ENCODE measurements at regions not wholly inside any gene's neighbourhood (a gene's known extent, or its start where the extent isn't known, plus 50 kb on each side); places are given as distances from the start of the nearest gene placed in this dataset.

GRCh38 chr5:152864991-152865390 lies 459.9 kb upstream of the NMUR2 start:
- DNase-seq (ENCODE audit: extremely low read depth, low read depth): no peak
- TF ChIP-seq CTCF (IDR thresholded peaks at IDR 0.05; ENCODE audit: low read depth, low read length): no peak

DNA sequence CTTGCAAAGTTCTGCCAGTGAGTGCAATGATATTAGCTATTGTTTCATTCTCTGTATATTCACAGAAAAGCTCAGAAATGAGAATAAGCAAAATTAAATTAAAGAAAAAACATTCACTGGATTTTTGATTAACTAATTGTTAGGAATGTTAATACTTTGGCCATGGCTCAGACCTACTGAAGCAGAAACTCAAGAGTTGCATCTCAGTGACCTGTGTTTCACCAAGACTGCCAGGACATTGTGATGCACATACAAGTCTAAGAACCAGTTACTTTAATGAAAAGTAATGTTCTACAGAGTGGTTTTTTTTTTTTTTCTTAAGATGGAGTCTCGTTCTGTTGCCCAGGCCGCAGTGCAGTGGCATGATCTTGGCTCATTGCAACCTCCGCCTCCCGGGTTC lies 464.9 kb upstream of the NMUR2 start:
- no peak for DNase-seq (ENCODE audit: extremely low read depth, low read depth)
- no peak for TF ChIP-seq CTCF (IDR thresholded peaks at IDR 0.05; ENCODE audit: low read depth, low read length)

DNA sequence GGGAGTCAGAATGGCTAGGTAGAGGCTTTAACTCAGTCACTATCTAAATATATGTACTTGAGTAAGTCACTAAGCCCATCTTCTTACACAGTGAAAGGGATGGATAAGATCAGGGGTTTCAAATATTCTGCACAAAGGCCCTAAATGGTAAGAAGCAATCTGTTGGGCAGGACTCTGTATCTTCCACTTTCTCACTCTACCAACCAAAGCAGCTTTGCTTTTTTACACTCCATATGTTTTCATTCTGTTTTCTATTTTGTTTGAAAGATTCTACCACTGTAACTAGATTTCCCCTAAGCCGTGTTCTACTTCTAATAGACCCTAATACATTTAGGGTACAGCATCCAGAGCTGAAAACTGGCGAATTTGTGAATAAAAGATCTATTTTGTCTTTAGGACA lies 477.5 kb upstream of the NMUR2 start:
- DNase-seq (ENCODE audit: extremely low read depth, low read depth): no peak
- TF ChIP-seq CTCF (IDR thresholded peaks at IDR 0.05; ENCODE audit: low read depth, low read length): no peak

DNA sequence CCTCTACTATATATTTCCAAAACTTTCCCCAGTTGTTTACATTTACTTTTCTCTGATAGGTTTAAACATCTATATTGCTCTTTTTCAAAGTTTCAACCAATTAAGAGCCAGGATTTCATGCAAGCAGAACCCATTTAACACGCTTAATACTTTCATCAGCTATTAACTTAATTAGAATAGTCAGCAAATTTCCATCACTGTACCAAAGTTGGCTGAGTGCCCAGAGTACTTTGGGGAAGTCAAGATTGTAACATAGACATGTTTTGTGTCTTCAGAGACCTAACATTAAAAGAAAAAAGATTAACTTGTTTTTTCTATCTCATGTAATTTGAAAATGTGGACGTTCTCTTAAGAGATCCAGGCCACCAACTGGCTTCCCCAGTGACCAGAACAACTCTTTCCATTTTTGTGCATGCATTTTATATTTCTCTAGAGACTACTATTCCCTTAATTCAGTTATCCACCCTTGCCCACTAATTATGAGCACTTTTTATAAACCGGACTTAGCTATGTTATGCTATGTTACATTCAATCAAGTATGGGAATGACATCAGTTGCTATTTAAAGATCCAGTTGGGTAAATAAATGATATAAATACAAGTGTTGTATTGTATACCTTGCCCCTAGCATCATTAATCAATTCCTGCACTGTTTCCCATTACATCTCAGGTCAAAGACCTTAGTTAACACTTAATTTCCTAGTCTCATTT lies 478.1 kb upstream of the NMUR2 start:
- TF ChIP-seq CTCF (IDR thresholded peaks at IDR 0.05; ENCODE audit: low read depth, low read length): no peak
- DNase-seq (ENCODE audit: extremely low read depth, low read depth): no peak

GRCh38 chr5:152884006-152884405 lies 478.9 kb upstream of the NMUR2 start:
- no peak for DNase-seq (ENCODE audit: extremely low read depth, low read depth)
- no peak for TF ChIP-seq CTCF (IDR thresholded peaks at IDR 0.05; ENCODE audit: low read depth, low read length)

DNA sequence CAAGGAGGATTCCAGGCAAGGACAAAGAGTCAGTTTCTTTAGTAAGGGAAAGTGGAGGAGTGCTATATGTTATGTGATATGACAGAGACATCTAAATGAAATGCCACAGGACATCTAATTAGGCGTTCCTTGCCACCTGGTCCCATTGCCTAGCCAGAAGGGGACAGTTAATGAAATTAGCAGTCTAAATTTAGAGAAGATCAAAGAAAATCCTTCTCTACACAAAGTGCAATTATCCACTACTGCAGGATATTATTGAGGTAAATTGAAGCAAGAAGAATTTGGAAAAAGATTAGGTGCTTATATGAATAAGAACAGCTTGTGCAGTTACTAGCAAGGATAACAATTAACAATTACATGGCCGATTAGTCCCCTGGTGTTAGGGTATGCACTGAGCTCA lies 495.3 kb upstream of the NMUR2 start:
- no peak for DNase-seq (ENCODE audit: extremely low read depth, low read depth)
- no peak for TF ChIP-seq CTCF (IDR thresholded peaks at IDR 0.05; ENCODE audit: low read depth, low read length)

DNA sequence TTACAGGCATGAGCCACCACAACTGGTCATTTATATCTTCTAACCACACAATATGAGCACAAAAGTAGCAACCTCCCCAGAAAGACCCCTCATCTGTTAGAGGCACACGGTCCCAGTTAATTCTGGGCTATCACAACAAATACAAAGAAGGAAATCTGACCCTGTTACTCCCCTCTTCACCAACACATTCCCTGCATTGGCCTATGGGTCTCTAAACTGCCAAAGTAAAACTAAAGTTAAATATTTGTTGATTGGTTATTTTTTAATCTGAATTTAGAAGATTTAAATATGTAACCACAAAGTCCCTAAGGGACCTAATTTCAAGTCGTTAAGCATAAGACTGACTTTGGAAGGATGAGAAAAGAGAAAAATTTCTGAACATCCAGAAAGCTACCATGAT lies 496.7 kb upstream of the NMUR2 start:
- DNase-seq (ENCODE audit: extremely low read depth, low read depth): no peak
- TF ChIP-seq CTCF (IDR thresholded peaks at IDR 0.05; ENCODE audit: low read depth, low read length): no peak

Data from AG09319 (cell line).